GM19438 (cell line): ENCODE measurements at regions not wholly inside any gene's neighbourhood (a gene's known extent, or its start where the extent isn't known, plus 50 kb on each side); places are given as distances from the start of the nearest gene placed in this dataset.
"Not testable (repeated sequence)": the region's sequence is repeated elsewhere in the genome, so short reads cannot be mapped to it uniquely, and the experiment has no call there.

ENCODE experiments used
- ATAC-seq: cut with Tn5 transposase; IDR thresholded peaks from one replicate; pipeline ENCODE4 v1.9.1; 2021; ENCODE audit warnings: low read depth; ENCODE audit not compliant: unreplicated experiment

GRCh38 chr2:66110608-66111007, 324.3 kb upstream of the MEIS1 start:
- no peak for ATAC-seq

GRCh38 chr2:66110086-66110485, 324.8 kb upstream of the MEIS1 start:
- ATAC-seq: no peak

GRCh38 chr2:66109419-66109818, 325.5 kb upstream of the MEIS1 start:
- no peak for ATAC-seq

- no peak for ATAC-seq
Measured at GRCh38 chr2:66105066-66105753, 329.7 kb upstream of the MEIS1 start.

- no peak for ATAC-seq
Measured at GRCh38 chr2:66103581-66103980, 331.3 kb upstream of the MEIS1 start.

- ATAC-seq: no peak
Measured at GRCh38 chr2:66101206-66101605, 333.7 kb upstream of the MEIS1 start.

GRCh38 chr2:66095820-66096345, 339.0 kb upstream of the MEIS1 start:
- ATAC-seq: no peak

- not testable (repeated sequence) for ATAC-seq
Measured at GRCh38 chr2:66094689-66095088, 340.2 kb upstream of the MEIS1 start.

- ATAC-seq: no peak
Measured at GRCh38 chr2:66093371-66093770, 341.6 kb upstream of the MEIS1 start.

- ATAC-seq: no peak
Measured at GRCh38 chr2:66084948-66085590, 349.9 kb upstream of the MEIS1 start.

GRCh38 chr2:66082581-66082980, 352.3 kb upstream of the MEIS1 start:
- no peak for ATAC-seq

- ATAC-seq: no peak
Measured at GRCh38 chr2:66080127-66080526, 354.8 kb upstream of the MEIS1 start.

- ATAC-seq: no peak
Measured at GRCh38 chr2:66073172-66073571, 361.8 kb upstream of the MEIS1 start.

GRCh38 chr2:66070721-66071602, 364.0 kb upstream of the MEIS1 start:
- ATAC-seq: no peak

GRCh38 chr2:66069937-66070720, 364.8 kb upstream of the MEIS1 start:
- ATAC-seq: no peak

- ATAC-seq: no peak
Measured at GRCh38 chr2:66066032-66066431, 368.9 kb upstream of the MEIS1 start.

GRCh38 chr2:66059332-66059731, 375.6 kb upstream of the MEIS1 start:
- no peak for ATAC-seq

GRCh38 chr2:66058675-66059074, 376.2 kb upstream of the MEIS1 start:
- ATAC-seq: no peak

GRCh38 chr2:66057844-66058243, 377.1 kb upstream of the MEIS1 start:
- no peak for ATAC-seq

- no peak for ATAC-seq
Measured at GRCh38 chr2:66050392-66050791, 384.5 kb upstream of the MEIS1 start.
